ENCODE measurements at regions not wholly inside any gene's neighbourhood (a gene's known extent, or its start where the extent isn't known, plus 50 kb on each side); places are given as distances from the start of the nearest gene placed in this dataset.

- H3K4me3 ChIP-seq (ENCODE audit: low read depth, low read length): no peak overlapping the region
- DNase-seq (ENCODE audit: low read depth): no peak
- TF ChIP-seq CTCF (IDR thresholded peaks at IDR 0.05; ENCODE audit: control insufficient read depth, extremely low read depth, insufficient read depth): no peak
Measured at GRCh38 chr5:2560435-2560834, 191.0 kb downstream of the IRX2 start.

- TF ChIP-seq CTCF (IDR thresholded peaks at IDR 0.05; ENCODE audit: control insufficient read depth, extremely low read depth, insufficient read depth): no peak
- DNase-seq (ENCODE audit: low read depth): no peak
Measured at GRCh38 chr5:2557435-2557834, 194.0 kb downstream of the IRX2 start.

GRCh38 chr5:2556375-2556966 lies 195.0 kb downstream of the IRX2 start:
- no peak for TF ChIP-seq CTCF (IDR thresholded peaks at IDR 0.05; ENCODE audit: control insufficient read depth, extremely low read depth, insufficient read depth)
- DNase-seq (ENCODE audit: low read depth): no peak
- H3K4me3 ChIP-seq (ENCODE audit: low read depth, low read length): no peak overlapping the region

More at GRCh38 chr5:2557435-2557834, 194.0 kb downstream of the IRX2 start:
- no peak overlapping the region for H3K4me3 ChIP-seq (ENCODE audit: low read depth, low read length)

GRCh38 chr5:2553611-2554010 lies 197.9 kb downstream of the IRX2 start:
- TF ChIP-seq CTCF (IDR thresholded peaks at IDR 0.05; ENCODE audit: control insufficient read depth, extremely low read depth, insufficient read depth): no peak
- DNase-seq (ENCODE audit: low read depth): no peak
- H3K4me3 ChIP-seq (ENCODE audit: low read depth, low read length): no peak overlapping the region

GRCh38 chr5:2550509-2550908 lies 201.0 kb downstream of the IRX2 start:
- peak; percentile 97 for DNase-seq (ENCODE audit: low read depth)
- H3K4me3 ChIP-seq (ENCODE audit: low read depth, low read length): no peak overlapping the region
- no peak for TF ChIP-seq CTCF (IDR thresholded peaks at IDR 0.05; ENCODE audit: control insufficient read depth, extremely low read depth, insufficient read depth)

- no peak for DNase-seq (ENCODE audit: low read depth)
Measured at GRCh38 chr5:2549900-2550299, 201.6 kb downstream of the IRX2 start.

More at GRCh38 chr5:2549900-2550299, 201.6 kb downstream of the IRX2 start:
- no peak for TF ChIP-seq CTCF (IDR thresholded peaks at IDR 0.05; ENCODE audit: control insufficient read depth, extremely low read depth, insufficient read depth)
- H3K4me3 ChIP-seq (ENCODE audit: low read depth, low read length): no peak overlapping the region
